ENCODE measurements at regions not wholly inside any gene's neighbourhood (a gene's known extent, or its start where the extent isn't known, plus 50 kb on each side); places are given as distances from the start of the nearest gene placed in this dataset.
A peak's percentile ranks its signal among the peaks of the same experiment; 100 is the strongest.

GRCh38 chr10:57664815-57665214, 602.9 kb downstream of the IPMK start:
- TF ChIP-seq PATZ1 (CRISPR knock-in tag; IDR thresholded peaks at IDR 0.05; ENCODE audit: borderline replicate concordance) (no peak), ESRRG (CRISPR knock-in tag; IDR thresholded peaks at IDR 0.05) (no peak), POU6F1 (CRISPR knock-in tag; IDR thresholded peaks at IDR 0.05; ENCODE audit: borderline replicate concordance, low read depth) (no peak), PPARA (CRISPR knock-in tag; IDR thresholded peaks at IDR 0.05; ENCODE audit: borderline replicate concordance) (no peak), SNAI2 (CRISPR knock-in tag; IDR thresholded peaks at IDR 0.05) (no peak), ZFP3 (CRISPR knock-in tag; IDR thresholded peaks at IDR 0.05) (no peak), CSRNP3 (CRISPR knock-in tag; IDR thresholded peaks at IDR 0.05) (no peak), ZNF70 (CRISPR knock-in tag; IDR thresholded peaks at IDR 0.05) (no peak), ZFP30 (CRISPR knock-in tag; IDR thresholded peaks at IDR 0.05) (no peak), BACH2 (CRISPR knock-in tag; IDR thresholded peaks at IDR 0.05; ENCODE audit: borderline replicate concordance) (no peak), ZNF565 (CRISPR knock-in tag; conservative IDR thresholded peaks at IDR 0.05; ENCODE audit: low read depth) (no peak)
- ATAC-seq = no peak

- no peak for ATAC-seq
- TF ChIP-seq CSDC2 (CRISPR knock-in tag; IDR thresholded peaks at IDR 0.05) (no peak), OSR1 (CRISPR knock-in tag; IDR thresholded peaks at IDR 0.05) (no peak), ZNF565 (CRISPR knock-in tag; conservative IDR thresholded peaks at IDR 0.05; ENCODE audit: low read depth) (no peak), BACH2 (CRISPR knock-in tag; IDR thresholded peaks at IDR 0.05; ENCODE audit: borderline replicate concordance) (no peak), TCF4 (CRISPR knock-in tag; IDR thresholded peaks at IDR 0.05; ENCODE audit: borderline replicate concordance) (no peak), RARB (CRISPR knock-in tag; IDR thresholded peaks at IDR 0.05) (no peak), ZC3H10 (CRISPR knock-in tag; IDR thresholded peaks at IDR 0.05) (no peak), ZNF70 (CRISPR knock-in tag; IDR thresholded peaks at IDR 0.05) (no peak), SNAI2 (CRISPR knock-in tag; IDR thresholded peaks at IDR 0.05) (no peak)
These were observed 604.3 kb downstream of the IPMK start for GRCh38 chr10:57663401-57663800.

- no peak for ATAC-seq
- TF ChIP-seq OSR1 (CRISPR knock-in tag; IDR thresholded peaks at IDR 0.05) = no peak
- no peak for TF ChIP-seq ZNF70 (CRISPR knock-in tag; IDR thresholded peaks at IDR 0.05)
- TF ChIP-seq ESRRG (CRISPR knock-in tag; IDR thresholded peaks at IDR 0.05) = no peak
- TF ChIP-seq ZNF8 (CRISPR knock-in tag; IDR thresholded peaks at IDR 0.05) = no peak
- no peak for TF ChIP-seq POU6F1 (CRISPR knock-in tag; IDR thresholded peaks at IDR 0.05; ENCODE audit: borderline replicate concordance, low read depth)
- no peak for TF ChIP-seq CSDC2 (CRISPR knock-in tag; IDR thresholded peaks at IDR 0.05)
- TF ChIP-seq TOX (CRISPR knock-in tag; IDR thresholded peaks at IDR 0.05; ENCODE audit: borderline replicate concordance) = no peak
- TF ChIP-seq TCF4 (CRISPR knock-in tag; IDR thresholded peaks at IDR 0.05; ENCODE audit: borderline replicate concordance) = no peak
- no peak for TF ChIP-seq BACH2 (CRISPR knock-in tag; IDR thresholded peaks at IDR 0.05; ENCODE audit: borderline replicate concordance)
- no peak for TF ChIP-seq ARNTL (CRISPR knock-in tag; IDR thresholded peaks at IDR 0.05; ENCODE audit: borderline replicate concordance, low read depth)
These were observed 606.5 kb downstream of the IPMK start for GRCh38 chr10:57661206-57661605.

- TF ChIP-seq CREB5 (CRISPR knock-in tag; IDR thresholded peaks at IDR 0.05; ENCODE audit: low read depth) = no peak
- no peak for TF ChIP-seq ZFP3 (CRISPR knock-in tag; IDR thresholded peaks at IDR 0.05)
- no peak for TF ChIP-seq ZC3H10 (CRISPR knock-in tag; IDR thresholded peaks at IDR 0.05)
- ATAC-seq = peak; percentile 90
These were observed 610.4 kb downstream of the IPMK start for GRCh38 chr10:57657164-57657765.
